NCI-H345 treated with DMSO at 0.1 percent for 48 hours (cell line): ENCODE measurements at regions not wholly inside any gene's neighbourhood (a gene's known extent, or its start where the extent isn't known, plus 50 kb on each side); places are given as distances from the start of the nearest gene placed in this dataset.
A peak's percentile ranks its signal among the peaks of the same experiment; 100 is the strongest.
"Not testable (repeated sequence)": the region's sequence is repeated elsewhere in the genome, so short reads cannot be mapped to it uniquely, and the experiment has no call there.

ENCODE experiments used
- DNase-seq: peaks from one replicate; lab custom pipeline; 2025; ENCODE audit not compliant: unreplicated experiment; lab: John Stamatoyannopoulos, UW

- DNase-seq = no peak
These were observed 96.2 kb upstream of the CPM start for GRCh38 chr12:69028941-69029729.

- no peak for DNase-seq
These were observed 97.3 kb upstream of the CPM start for GRCh38 chr12:69030321-69030720.

GRCh38 chr12:69036533-69036932 is 103.6 kb upstream of the CPM start:
- DNase-seq = no peak

GRCh38 chr12:69036999-69037398 is 104.0 kb upstream of the CPM start:
- no peak for DNase-seq

DNA sequence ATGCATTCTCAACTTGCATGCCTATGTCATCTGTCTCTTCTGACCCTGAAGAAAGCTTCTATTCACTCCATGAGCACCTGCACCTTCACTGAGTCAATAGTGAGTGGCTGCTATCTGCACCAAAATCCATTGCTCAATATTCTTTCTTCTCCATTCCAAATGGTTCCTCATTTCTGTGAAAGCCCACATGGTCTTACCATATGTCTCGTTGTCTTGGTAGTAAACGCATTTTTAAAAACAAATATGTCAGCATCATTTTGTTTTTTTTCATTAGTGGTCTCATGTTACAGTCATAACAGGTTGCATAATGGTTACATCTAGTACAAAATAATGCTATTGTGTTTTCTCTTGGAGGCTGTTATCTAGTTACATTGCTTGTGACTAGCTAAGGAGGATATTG is 106.9 kb upstream of the CPM start:
- DNase-seq = no peak

- DNase-seq = no peak
These were observed 109.6 kb upstream of the CPM start for GRCh38 chr12:69042557-69042956.

GRCh38 chr12:69042970-69043369 is 110.0 kb upstream of the CPM start:
- peak; percentile 49 for DNase-seq

DNA sequence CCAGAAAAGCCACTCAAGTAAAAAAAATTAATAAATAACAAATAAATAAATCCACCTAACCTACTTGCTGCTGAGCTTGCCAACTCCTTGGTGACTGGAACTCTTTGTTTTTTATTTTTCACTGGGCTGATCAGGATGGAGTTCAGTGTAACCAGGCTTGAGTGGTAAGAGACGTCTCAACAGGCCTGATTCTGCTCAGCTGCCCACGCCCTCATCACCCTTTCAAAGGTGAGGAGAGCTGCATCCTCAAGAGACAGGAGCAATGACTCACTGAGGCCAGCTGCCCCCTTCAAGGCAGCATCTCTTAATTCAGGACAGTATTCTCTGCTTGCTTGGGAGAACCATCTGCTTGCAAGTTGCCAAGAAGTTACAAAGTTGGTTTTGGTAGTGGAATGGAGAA is 111.9 kb upstream of the CPM start:
- DNase-seq = no peak

- no peak for DNase-seq
These were observed 112.5 kb upstream of the CPM start for GRCh38 chr12:69045430-69045829.

GRCh38 chr12:69046363-69046762 is 113.4 kb upstream of the CPM start:
- no peak for DNase-seq

DNA sequence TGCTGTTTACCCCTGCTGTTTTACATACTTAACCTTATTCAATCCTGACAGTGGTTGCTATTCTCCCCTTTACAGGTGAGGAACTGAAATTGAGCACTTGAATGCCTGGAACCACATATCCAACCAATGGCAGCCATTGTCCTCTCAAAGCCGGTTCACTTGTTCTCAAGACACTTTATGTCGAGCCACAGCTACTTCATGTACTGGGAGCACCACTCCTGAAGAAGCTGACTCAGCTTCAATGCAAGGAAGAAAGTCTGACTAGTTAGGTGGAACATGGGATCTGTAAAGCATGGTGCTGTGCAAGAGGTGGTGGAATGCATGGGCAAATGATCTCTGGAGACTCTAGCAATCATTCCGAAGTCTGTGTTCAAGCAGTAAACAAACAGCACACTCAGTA is 113.9 kb upstream of the CPM start:
- no peak for DNase-seq

DNA sequence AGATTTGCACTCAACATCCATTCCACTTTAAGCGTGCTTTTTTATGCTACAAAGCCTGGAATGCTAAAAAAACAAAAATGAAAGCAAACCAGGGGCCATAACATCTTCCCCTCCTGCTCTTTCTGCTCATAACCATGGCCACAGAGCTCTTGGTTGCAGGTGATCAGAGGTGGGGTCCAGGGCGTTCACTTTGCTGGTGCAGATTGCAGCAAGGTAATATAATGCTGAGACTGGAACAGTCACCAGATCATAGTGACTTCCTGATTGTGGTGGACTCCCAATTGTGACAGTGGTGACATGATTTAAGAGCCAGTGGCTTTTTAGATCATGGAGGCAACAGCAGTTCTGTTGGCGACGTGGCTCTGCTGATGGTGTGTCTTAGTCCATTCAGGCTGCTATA is 115.0 kb upstream of the CPM start:
- no peak for DNase-seq

DNA sequence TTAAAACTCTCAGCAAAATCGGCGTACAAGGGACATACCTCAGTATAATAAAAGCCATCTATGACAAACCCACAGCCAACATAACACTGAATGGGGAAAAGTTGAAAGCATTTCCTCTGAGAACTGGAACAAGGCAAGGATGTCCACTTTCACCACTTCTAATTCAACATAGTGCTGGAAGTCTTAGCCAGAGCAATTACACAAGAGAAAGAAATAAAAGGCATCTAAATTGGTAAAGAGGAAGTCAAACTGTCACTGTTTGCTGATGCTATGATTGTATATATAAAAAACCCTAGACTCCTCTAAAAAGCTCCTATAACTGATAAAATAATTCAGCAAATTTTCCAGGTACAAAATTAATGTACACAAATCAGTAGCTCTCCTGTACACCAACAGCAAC is 116.9 kb upstream of the CPM start:
- not testable (repeated sequence) for DNase-seq

DNA sequence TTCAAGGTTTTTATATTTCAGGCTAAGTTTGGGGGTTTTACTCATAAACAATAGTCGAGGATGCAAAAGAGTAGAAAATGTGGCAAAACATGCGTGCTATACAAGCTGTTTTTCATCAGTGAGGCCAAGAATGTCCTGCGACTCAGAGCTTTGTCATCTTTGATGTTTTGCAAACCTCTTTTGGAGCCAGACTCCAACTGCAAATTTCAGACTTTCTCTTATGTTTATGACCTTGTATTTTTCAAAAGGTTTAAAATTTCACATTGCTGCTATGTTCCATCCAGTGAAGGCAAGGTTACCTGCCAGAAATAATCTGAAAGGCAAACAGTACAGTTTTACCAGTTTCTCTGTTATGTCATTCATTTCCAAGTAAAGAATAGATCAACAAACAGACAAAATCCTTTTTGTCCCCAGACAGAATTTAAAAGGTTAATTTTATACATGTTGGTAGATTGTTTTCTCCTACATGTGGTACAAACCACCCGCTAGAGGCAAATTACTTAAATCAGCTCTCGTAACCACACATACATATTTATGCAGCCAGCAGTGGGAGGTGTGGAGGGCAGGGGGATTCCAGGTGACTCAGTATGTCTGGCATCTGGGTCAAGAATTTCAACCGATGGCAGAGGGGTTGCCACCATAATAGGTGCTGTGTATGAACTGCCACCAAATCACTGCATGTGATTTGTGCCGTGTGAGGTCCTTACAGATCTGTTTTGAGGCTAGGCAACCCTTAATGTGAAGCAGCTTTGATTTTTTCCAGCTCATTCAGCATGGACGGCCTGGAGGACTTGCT is 119.8 kb upstream of the CPM start:
- DNase-seq = no peak

GRCh38 chr12:69054343-69055056 is 121.5 kb upstream of the CPM start:
- DNase-seq = no peak

DNA sequence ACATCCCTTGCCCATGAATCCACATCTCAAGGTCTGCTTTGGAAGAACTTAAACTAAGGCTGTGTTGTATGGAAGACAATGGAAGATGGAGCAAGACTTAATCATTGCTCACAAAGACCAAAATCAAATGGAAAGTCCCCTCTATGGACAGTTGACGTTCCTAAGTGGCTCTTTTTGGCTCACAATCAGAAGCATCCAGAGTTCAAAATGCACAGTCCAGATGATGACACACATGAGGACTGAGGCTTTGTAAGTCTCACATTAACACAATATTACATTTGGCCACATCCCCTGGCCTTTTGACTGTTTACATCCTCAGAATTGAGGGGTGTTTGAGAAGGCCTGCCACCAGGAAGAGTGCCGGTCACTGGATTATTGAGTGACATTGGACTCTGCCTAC is 122.3 kb upstream of the CPM start:
- no peak for DNase-seq

DNA sequence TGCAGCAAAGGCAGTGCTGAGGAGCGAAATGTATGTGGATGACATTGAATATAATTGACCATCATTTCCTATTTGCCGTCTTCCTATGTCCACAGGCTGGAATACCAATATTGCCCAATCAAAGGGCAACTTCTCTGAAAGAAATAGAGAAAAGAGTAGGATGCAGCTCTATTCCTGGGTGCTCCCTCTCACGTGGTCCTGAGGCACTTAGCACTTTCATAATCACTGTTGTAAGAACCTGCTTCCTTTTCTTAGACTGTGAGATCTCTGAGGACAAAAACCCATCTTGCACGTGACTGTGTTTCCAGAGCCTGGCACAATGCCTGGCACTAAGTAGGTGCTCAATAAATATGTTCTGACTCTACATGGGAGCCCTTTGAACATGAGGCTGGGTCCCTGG is 122.7 kb upstream of the CPM start:
- no peak for DNase-seq

DNA sequence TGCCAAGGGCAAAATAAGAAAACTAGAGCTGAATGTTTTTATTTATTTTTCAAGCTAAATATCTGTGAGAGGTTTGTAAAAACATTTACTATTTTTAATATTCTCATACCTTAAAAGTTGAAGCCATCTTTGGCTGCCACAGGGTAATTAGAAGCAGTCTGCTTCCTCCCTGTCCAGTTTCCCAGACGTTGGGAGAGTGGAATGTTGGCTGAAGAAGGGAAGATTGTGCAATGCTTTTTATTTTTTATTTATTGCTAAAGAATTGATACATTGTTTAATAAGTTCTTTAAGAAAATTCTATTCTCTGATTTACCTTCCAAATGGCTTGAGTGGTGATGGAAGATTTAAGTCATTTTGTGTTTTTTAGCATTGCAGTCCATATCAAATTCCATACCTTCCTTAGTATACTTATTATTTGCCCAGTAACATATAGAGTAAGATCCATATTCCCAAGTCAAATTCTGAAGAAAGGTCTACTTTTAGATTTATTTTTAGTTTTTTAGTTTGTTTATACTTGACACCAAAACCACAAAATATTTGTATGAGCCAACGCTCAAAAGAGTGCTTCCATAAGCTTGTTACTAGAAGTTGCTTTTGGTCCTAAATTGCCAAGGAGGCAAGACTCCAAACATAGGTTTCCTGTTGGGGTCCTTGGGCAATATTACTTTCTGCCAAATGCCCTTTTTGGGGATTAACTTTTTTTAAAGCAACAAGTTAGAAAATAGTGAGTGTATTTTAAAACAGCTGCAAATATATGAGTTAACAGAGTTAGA is 124.0 kb upstream of the CPM start:
- no peak for DNase-seq

- no peak for DNase-seq
These were observed 124.8 kb upstream of the CPM start for GRCh38 chr12:69057742-69058141.

GRCh38 chr12:69059465-69060457 is 126.8 kb upstream of the CPM start:
- no peak for DNase-seq
